ENCODE measurements at regions not wholly inside any gene's neighbourhood (a gene's known extent, or its start where the extent isn't known, plus 50 kb on each side); places are given as distances from the start of the nearest gene placed in this dataset.

DNA sequence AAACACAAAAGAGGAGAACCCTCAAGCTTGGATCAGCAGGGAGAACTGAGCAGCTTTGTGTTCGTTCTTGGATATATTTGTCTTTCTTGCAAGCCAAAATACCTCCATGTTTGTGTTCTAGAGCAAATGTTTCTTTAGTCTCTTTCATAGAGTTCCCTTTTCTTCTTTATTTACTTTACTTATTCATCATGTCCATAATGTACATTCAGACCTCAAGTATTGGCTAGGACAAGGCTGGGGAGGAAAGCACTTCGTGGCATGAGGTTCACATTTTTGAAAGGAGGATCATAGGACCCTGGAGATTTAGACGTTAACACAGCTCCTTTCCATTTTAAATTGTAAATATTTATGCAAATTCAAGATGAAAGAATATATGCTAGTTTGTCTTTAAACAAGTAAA lies 590.2 kb upstream of the MEF2C start:
- no peak overlapping the region for H2AFZ ChIP-seq (ENCODE audit: low read length)
- no peak overlapping the region for H3K4me2 ChIP-seq (ENCODE audit: insufficient read depth in 1 of 2, low read depth in 2 of 2, low read length in 2 of 2)
- no peak overlapping the region for H3K18ac ChIP-seq (ENCODE audit: extremely low read depth, low read length)
- no peaks in the 10 kb centered on the region for H3K23me2 ChIP-seq (ENCODE audit: low read depth, low read length)
- POLR2A ChIA-PET (ENCODE audit: partially characterized antibody) = no interaction called here
- H3K4me3 ChIP-seq (ENCODE audit: extremely low read depth in 1 of 4, insufficient read depth in 2 of 4, low read depth in 3 of 4, low read length in 4 of 4) = no peak overlapping the region
- H3K27me3 ChIP-seq (replicated peaks in 1 of 4; ENCODE audit: control insufficient read depth in 3 of 4, extremely low read depth in 1 of 4, insufficient read depth in 3 of 4, low read length in 3 of 4) = no peaks in the 10 kb centered on the region
- H3K56ac ChIP-seq (replicated peaks; ENCODE audit: insufficient read length, low read depth, low read length) = no peak overlapping the region
- H2BK12ac ChIP-seq (ENCODE audit: low read depth, low read length) = no peak overlapping the region
- no peak overlapping the region for H2BK15ac ChIP-seq (ENCODE audit: low read length)
- H3K14ac ChIP-seq (ENCODE audit: insufficient read length) = no peak overlapping the region
- no peaks in the 10 kb centered on the region for H3K79me2 ChIP-seq (ENCODE audit: control insufficient read depth in 1 of 2, insufficient read depth in 2 of 2, low read length in 2 of 2)
- DNase-seq (ENCODE audit: low read depth in 1 of 2, low spot score in 2 of 2) (no peak), FAIRE-seq (no peak)
- no peak overlapping the region for H3K27ac ChIP-seq (ENCODE audit: low read depth, low read length)
- H2BK20ac ChIP-seq (ENCODE audit: low read length) = no peak overlapping the region
- H4K20me1 ChIP-seq (replicated peaks in 1 of 2; ENCODE audit: control insufficient read depth in 1 of 2, insufficient read depth in 2 of 2, low read length in 2 of 2) = no peaks in the 10 kb centered on the region
- no peak overlapping the region for H4K5ac ChIP-seq (ENCODE audit: insufficient read length, low read depth, low read length)
- no peak overlapping the region for H4K8ac ChIP-seq (ENCODE audit: extremely low read depth, insufficient read depth, low read length)
- H4K91ac ChIP-seq (replicated peaks; ENCODE audit: insufficient read length, low read length) = no peak overlapping the region
- no peak overlapping the region for H3K23ac ChIP-seq (ENCODE audit: insufficient read length)
- no peak overlapping the region for H3K9ac ChIP-seq (replicated peaks in 1 of 4; ENCODE audit: extremely low read depth in 1 of 4, low read depth in 3 of 4, low read length in 3 of 4)
- no peaks in the 10 kb centered on the region for H3K4me1 ChIP-seq (replicated peaks in 1 of 4; ENCODE audit: control insufficient read depth in 3 of 4, insufficient read depth in 4 of 4, low read length in 3 of 4)
- no peak overlapping the region for H2AK5ac ChIP-seq (ENCODE audit: low read depth, low read length)
- no peak overlapping the region for H2BK5ac ChIP-seq (ENCODE audit: low read depth, low read length)
- H3K79me1 ChIP-seq (ENCODE audit: low read depth, low read length) = no peaks in the 10 kb centered on the region
- WGBS, 2 experiments (ENCODE audit: extremely low coverage in 1 of 2, insufficient coverage in 1 of 2, insufficient read length in 1 of 2, insufficient replicate concordance in 2 of 2, low coverage in 1 of 2, low lambda C conversion rate in 2 of 2, missing lambda C conversion rate in 1 of 2) = 90% methylated on average over 3 of the region's 3 CpGs; no CpG with 5 or more reads in 1 of the 2 experiments
- no peak overlapping the region for H2BK120ac ChIP-seq (replicated peaks; ENCODE audit: low read depth, low read length)
- CTCF ChIA-PET (ENCODE audit: partially characterized antibody) = interaction anchor here (0.5 kb wide), 1 partner anchor 35 kb away, joined by 3 read pairs; no protein-coding TSS in a partner anchor
- no peaks in the 10 kb centered on the region for H3K9me3 ChIP-seq (ENCODE audit: insufficient read depth in 2 of 2, low read depth in 1 of 2, low read length in 1 of 2)
- no peak overlapping the region for H3K4ac ChIP-seq (replicated peaks; ENCODE audit: insufficient read length, low read depth, low read length)
- H3K36me3 ChIP-seq (ENCODE audit: control insufficient read depth in 2 of 4, insufficient read depth in 4 of 4, low read length in 3 of 4) = no peaks in the 10 kb centered on the region
- no peak for TF ChIP-seq JUN (IDR thresholded peaks at IDR 0.05; ENCODE audit: low read depth, low read length)
- TF ChIP-seq SP4 (IDR thresholded peaks at IDR 0.05; ENCODE audit: low read length) = no peak
- TF ChIP-seq CHD1 (IDR thresholded peaks at IDR 0.05; ENCODE audit: low read depth, low read length) = no peak
- TF ChIP-seq E2F6 (IDR thresholded peaks at IDR 0.05) = no peak
- no peak for TF ChIP-seq SIX5 (IDR thresholded peaks at IDR 0.05; ENCODE audit: low read depth, low read length)
- no peak for TF ChIP-seq NANOG (IDR thresholded peaks at IDR 0.05; ENCODE audit: insufficient read depth, low read depth, low read length, poor library complexity, severe bottlenecking)
- TF ChIP-seq EGR1 (IDR thresholded peaks at IDR 0.05; ENCODE audit: borderline replicate concordance, low read depth, low read length) = no peak
- no peak for TF ChIP-seq POLR2AphosphoS5 (IDR thresholded peaks at IDR 0.05; ENCODE audit: low read depth, low read length)
- TF ChIP-seq GTF2F1 (IDR thresholded peaks at IDR 0.05; ENCODE audit: borderline replicate concordance, low read depth, low read length) = no peak
- no peak for TF ChIP-seq CHD2 (IDR thresholded peaks at IDR 0.05; ENCODE audit: low read length)
- no peak for TF ChIP-seq ASH2L (IDR thresholded peaks at IDR 0.05; ENCODE audit: low read length)
- TF ChIP-seq RXRA (IDR thresholded peaks at IDR 0.05; ENCODE audit: insufficient read depth, low read depth, low read length) = no peak
- no peak for TF ChIP-seq BCL11A (IDR thresholded peaks at IDR 0.05; ENCODE audit: low read depth in 2 of 2, low read length in 2 of 2)
- TF ChIP-seq FOSL1 (IDR thresholded peaks at IDR 0.05; ENCODE audit: insufficient read depth, low read depth, low read length) = no peak
- no peak for TF ChIP-seq HDAC2 (IDR thresholded peaks at IDR 0.05; ENCODE audit: borderline replicate concordance in 1 of 2, low read depth in 2 of 2, low read length in 2 of 2)
- no peak for TF ChIP-seq CEBPB (IDR thresholded peaks at IDR 0.05; ENCODE audit: low read depth, low read length)
